Breast epithelium (tissue), 4 donors: ENCODE measurements at regions not wholly inside any gene's neighbourhood (a gene's known extent, or its start where the extent isn't known, plus 50 kb on each side); places are given as distances from the start of the nearest gene placed in this dataset.

Source experiments
- DNase-seq, 2 donors: peaks; one replicate each; pipeline ENCODE4 v3.0.0-alpha.2; 2019; ENCODE audit warnings: low spot score in 2 of 2
- H3K27ac ChIP-seq, 2 donors: fragments of 200-600 bp; sonication (generic) in 1 of 2; one replicate each; pipeline ENCODE4 v1.5.1; 2016 to 2019; ENCODE audit warnings: mild to moderate bottlenecking in 1 of 2
- H3K27me3 ChIP-seq, 2 donors: fragments of 200-600 bp; sonication (generic) in 1 of 2; one replicate each; pipeline versions ENCODE4 v1.5.1 to v1.6.0; 2017 to 2019; ENCODE audit warnings: control low read depth in 1 of 2, mild to moderate bottlenecking in 1 of 2
- H3K36me3 ChIP-seq: fragments of 200-600 bp; one replicate; pipeline ENCODE4 v1.5.1; 2019
- H3K4me1 ChIP-seq, 2 donors: fragments of 200-600 bp; sonication (generic); one replicate each; pipeline ENCODE4 v1.5.1; 2016 to 2019; ENCODE audit warnings: control low read depth in 1 of 2
- H3K4me3 ChIP-seq, 3 donors: fragments of 200-600 bp; sonication (generic); 1 replicate in 2 of 3; 2 replicates in 1 of 3; pipeline ENCODE4 v1.5.1; 2016 to 2019; ENCODE audit warnings: mild to moderate bottlenecking in 3 of 3, moderate library complexity in 2 of 3
- H3K9me3 ChIP-seq, 2 donors: fragments of 200-600 bp; sonication (generic) in 1 of 2; one replicate each; pipeline ENCODE4 v1.5.1; 2016 to 2019; ENCODE audit warnings: control low read depth in 1 of 2
- POLR2A ChIP-seq: fragments of 450-650 bp; IDR thresholded peaks from one replicate; pipeline ENCODE4 v1.6.1; 2016; ENCODE audit warnings: antibody characterized with exemption, mild to moderate bottlenecking, moderate library complexity
- POLR2AphosphoS5 ChIP-seq, 3 donors: sonication (generic); formaldehyde crosslinking; IDR thresholded peaks; one replicate each; pipeline ENCODE4 v1.6.1; 2017; ENCODE audit warnings: antibody characterized with exemption in 3 of 3
- intact Hi-C: fragments of 100-400 bp; cut with DNase I; formaldehyde crosslinking; loops from one replicate; pipeline ENCODE4 v1.15.1; 2023; ENCODE audit warnings: low total_unique reads
- TF ChIP-seq, protein P1 (sequence below), 3 donors: fragments of 450-650 bp; IDR thresholded peaks; one replicate each; pipeline ENCODE4 v1.5.1; 2016 to 2017; ENCODE audit warnings: antibody characterized with exemption in 3 of 3, mild to moderate bottlenecking in 3 of 3, moderate library complexity in 3 of 3

DNA sequence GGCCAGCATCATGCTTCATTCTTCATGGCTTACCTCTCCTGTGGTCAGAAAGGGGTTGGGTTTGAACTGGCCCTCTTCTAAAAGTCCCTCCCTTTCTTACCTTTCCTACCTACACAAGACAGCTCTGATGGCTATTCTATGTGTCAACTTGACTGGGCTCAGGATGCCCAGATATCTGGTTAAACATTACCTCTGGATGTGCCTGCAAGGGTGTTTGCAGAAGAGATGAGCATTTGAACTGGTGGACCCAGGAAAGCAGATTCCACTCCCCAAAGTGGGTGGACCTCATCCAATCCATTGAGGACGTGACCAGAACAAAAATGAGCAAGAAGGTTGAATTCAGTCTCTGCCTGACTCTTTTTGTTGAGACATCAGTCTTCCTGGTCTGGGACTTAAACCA is 79.0 kb upstream of the TCF7L2 start:
- Histone ChIP-seq H3K4me3 (no peak overlapping the region), H3K27ac (no peak overlapping the region), H3K27me3 (no peaks in the 10 kb centered on the region), H3K9me3 (peaks cover 0 to 11% of the 10 kb centered on the region in 2 donors), H3K36me3 (no peaks in the 10 kb centered on the region), H3K4me1 (no peaks in the 10 kb centered on the region)
- intact Hi-C loops = no loop called here
- TF ChIP-seq POLR2A (no peak), POLR2AphosphoS5 (IDR thresholded peaks at IDR 0.05) (no peak)
- TF ChIP-seq, protein P1, sequence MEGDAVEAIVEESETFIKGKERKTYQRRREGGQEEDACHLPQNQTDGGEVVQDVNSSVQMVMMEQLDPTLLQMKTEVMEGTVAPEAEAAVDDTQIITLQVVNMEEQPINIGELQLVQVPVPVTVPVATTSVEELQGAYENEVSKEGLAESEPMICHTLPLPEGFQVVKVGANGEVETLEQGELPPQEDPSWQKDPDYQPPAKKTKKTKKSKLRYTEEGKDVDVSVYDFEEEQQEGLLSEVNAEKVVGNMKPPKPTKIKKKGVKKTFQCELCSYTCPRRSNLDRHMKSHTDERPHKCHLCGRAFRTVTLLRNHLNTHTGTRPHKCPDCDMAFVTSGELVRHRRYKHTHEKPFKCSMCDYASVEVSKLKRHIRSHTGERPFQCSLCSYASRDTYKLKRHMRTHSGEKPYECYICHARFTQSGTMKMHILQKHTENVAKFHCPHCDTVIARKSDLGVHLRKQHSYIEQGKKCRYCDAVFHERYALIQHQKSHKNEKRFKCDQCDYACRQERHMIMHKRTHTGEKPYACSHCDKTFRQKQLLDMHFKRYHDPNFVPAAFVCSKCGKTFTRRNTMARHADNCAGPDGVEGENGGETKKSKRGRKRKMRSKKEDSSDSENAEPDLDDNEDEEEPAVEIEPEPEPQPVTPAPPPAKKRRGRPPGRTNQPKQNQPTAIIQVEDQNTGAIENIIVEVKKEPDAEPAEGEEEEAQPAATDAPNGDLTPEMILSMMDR (IDR thresholded peaks at IDR 0.05) = no peak
- DNase-seq = no peak

DNA sequence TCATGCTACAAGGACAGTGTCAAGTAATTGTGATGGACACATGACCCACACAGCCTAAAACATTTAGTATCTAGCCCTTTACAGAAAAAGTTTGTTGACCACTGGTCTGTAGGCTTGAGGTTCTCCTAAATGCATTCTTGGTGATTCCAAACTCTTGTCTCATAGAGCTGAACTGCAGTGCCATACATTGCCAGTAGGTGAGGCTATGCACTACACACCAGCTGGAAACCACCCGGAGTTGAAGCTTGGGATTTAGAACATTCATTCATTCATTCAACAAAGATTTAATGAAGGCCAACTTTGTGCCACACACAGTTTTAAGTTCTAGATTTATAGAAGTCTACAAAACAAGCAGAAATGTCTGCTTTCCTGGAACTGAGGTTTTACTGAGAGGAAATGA is 77.3 kb upstream of the TCF7L2 start:
- TF ChIP-seq, protein P1 (IDR thresholded peaks at IDR 0.05) = no peak
- TF ChIP-seq POLR2A = no peak
- TF ChIP-seq POLR2AphosphoS5 (IDR thresholded peaks at IDR 0.05) = no peak
- peaks cover 0 to 11% of the 10 kb centered on the region in 2 donors for H3K9me3 ChIP-seq
- no peaks in the 10 kb centered on the region for H3K36me3 ChIP-seq
- H3K4me3 ChIP-seq = no peak overlapping the region
- no peak overlapping the region for H3K27ac ChIP-seq
- DNase-seq = no peak
- H3K27me3 ChIP-seq = no peaks in the 10 kb centered on the region
- no peaks in the 10 kb centered on the region for H3K4me1 ChIP-seq
- intact Hi-C loops = no loop called here

DNA sequence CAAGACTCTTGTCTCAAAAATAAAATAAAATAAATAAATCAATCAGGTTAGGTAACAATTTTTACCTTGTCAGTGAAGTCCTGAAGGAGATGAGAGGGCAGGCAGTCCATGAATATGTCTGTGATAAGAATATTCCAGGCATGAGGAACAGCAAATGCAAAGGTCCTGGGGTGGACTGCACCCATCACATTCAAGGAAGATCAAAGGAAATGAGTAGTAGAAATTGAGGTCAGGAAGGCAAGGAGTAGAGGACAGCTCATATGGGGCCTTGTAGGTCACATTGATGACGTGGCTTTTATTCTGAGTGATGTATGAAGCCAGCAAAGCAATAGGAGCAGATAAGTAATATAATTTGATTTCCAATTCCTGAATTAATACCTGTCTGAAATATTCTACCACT is 76.5 kb upstream of the TCF7L2 start:
- intact Hi-C loops = no loop called here

DNA sequence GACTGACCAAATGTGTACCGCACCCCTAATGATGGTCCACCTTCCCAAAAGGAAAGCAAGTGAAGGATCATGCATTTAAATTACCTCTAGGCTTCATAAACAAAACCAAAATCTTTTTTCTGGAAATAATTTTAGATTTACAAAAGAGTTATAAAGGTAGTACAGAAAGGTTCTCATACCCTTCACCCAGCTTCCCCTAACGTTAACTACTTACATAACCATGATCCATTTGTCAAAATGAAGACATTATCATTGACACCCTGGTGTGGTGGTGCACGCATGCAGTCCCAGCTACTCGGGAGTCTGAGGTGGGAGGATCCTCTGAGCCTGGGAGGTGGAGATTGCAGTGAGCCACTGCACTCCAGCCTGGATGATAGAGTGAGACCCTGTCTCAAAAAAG is 75.1 kb upstream of the TCF7L2 start:
- intact Hi-C loops = no loop called here

More for the DNA sequence above, 76.5 kb upstream of the TCF7L2 start:
- no peak overlapping the region for H3K27ac ChIP-seq
- peaks cover 0 to 11% of the 10 kb centered on the region in 2 donors for H3K9me3 ChIP-seq
- TF ChIP-seq, protein P1 (IDR thresholded peaks at IDR 0.05) = no peak
- no peaks in the 10 kb centered on the region for H3K27me3 ChIP-seq
- H3K36me3 ChIP-seq = no peaks in the 10 kb centered on the region
- H3K4me3 ChIP-seq = no peak overlapping the region
- no peaks in the 10 kb centered on the region for H3K4me1 ChIP-seq
- no peak for DNase-seq

DNA sequence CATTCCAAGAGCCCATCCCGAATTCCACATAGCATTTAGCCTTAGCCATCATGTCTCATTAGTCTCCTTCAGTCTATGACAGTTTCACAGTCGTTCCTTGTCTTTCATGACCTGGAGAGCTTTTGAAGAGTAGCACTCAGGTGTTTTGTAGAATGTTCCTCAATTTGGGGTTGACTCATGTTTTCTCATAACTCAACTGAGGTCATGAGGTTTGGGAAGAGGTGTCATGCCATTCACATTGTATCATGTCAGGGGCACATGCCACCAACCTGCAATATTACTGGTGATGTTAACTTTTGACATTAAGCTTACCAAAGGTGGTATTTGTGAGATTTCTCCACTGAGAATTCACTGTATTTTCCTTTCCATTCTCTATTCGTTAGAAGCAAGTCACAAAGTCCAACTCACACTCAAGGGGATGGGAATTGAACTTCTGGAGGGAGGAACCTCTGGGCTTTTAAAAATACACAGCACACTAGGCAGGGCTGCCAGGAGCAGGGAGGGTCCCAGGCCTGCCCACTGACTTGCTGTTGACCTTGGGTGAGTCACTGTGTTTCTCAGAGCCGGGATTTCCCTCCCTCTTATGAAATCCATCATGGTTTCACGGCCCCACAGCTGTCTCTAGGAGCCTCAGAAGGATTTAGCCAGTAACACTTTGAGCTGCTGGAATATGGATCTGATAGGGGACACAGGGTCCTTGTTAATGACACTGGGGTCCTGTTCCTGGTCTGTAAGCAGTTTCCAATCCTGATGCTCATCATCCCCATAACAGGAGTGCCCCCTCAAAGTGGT is 74.4 kb upstream of the TCF7L2 start:
- intact Hi-C loops = no loop called here
- DNase-seq = no peak
- TF ChIP-seq POLR2A = no peak
- TF ChIP-seq, protein P1 (IDR thresholded peaks at IDR 0.05) = no peak
- TF ChIP-seq POLR2AphosphoS5 (IDR thresholded peaks at IDR 0.05) = no peak
- Histone ChIP-seq H3K9me3 (peaks cover 0 to 11% of the 10 kb centered on the region in 2 donors), H3K4me3 (no peak overlapping the region), H3K36me3 (no peaks in the 10 kb centered on the region), H3K27me3 (no peaks in the 10 kb centered on the region), H3K4me1 (no peaks in the 10 kb centered on the region), H3K27ac (no peak overlapping the region)

More for the DNA sequence above, 75.1 kb upstream of the TCF7L2 start:
- Histone ChIP-seq H3K27ac (no peak overlapping the region), H3K4me3 (no peak overlapping the region), H3K27me3 (no peaks in the 10 kb centered on the region), H3K36me3 (no peaks in the 10 kb centered on the region), H3K4me1 (no peaks in the 10 kb centered on the region), H3K9me3 (peaks cover 0 to 11% of the 10 kb centered on the region in 2 donors)
- no peak for DNase-seq
- TF ChIP-seq, protein P1 (IDR thresholded peaks at IDR 0.05) = no peak
- no peak for TF ChIP-seq POLR2A
- no peak for TF ChIP-seq POLR2AphosphoS5 (IDR thresholded peaks at IDR 0.05)
